Motor neuron (in vitro differentiated cells): ENCODE measurements at regions not wholly inside any gene's neighbourhood (a gene's known extent, or its start where the extent isn't known, plus 50 kb on each side); places are given as distances from the start of the nearest gene placed in this dataset.
"Not testable (repeated sequence)": the region's sequence is repeated elsewhere in the genome, so short reads cannot be mapped to it uniquely, and the experiment has no call there.

Source experiments
- ATAC-seq, 8 experiments: fragments of 200-7000 bp; cut with Tn5 transposase; replicated peaks in 6 of 8; 2 replicates each; pipeline ENCODE4 v1.8.0; 2021; ENCODE audit warnings: mild to moderate bottlenecking in 8 of 8, moderate library complexity in 8 of 8
- H3K27ac ChIP-seq, 2 donors: fragments of 250-450 bp; sonication (Bioruptor Pico); 2 replicates each; pipeline ENCODE4 v1.9.0; 2021; ENCODE audit warnings: antibody characterized with exemption in 2 of 2, mild to moderate bottlenecking in 2 of 2, moderate library complexity in 1 of 2
- H3K4me1 ChIP-seq, 2 donors: fragments of 250-450 bp; sonication (Bioruptor Pico); replicated peaks in 1 of 2; 2 replicates each; pipeline ENCODE4 v1.6.1; 2021; ENCODE audit warnings: antibody characterized with exemption in 2 of 2, mild to moderate bottlenecking in 2 of 2, moderate library complexity in 1 of 2
- H3K4me3 ChIP-seq, 5 donors: fragments of 250-450 bp; sonication (Bioruptor Pico); 2 replicates each; pipeline ENCODE4 v1.9.0; 2021; ENCODE audit warnings: antibody characterized with exemption in 5 of 5, mild to moderate bottlenecking in 5 of 5, moderate library complexity in 4 of 5
- WGBS, 10 experiments: fragments of 450-650 bp; shearing (Covaris generic); methylation state at CpG; one replicate each; pipeline ENCODE4 v1.0.0; 2022; 5-methylcytosine and 5-hydroxymethylcytosine counted together
- in situ Hi-C, 9 experiments: fragments of 400-800 bp; cut with MboI; loops; one replicate each; pipeline ENCODE4 v1.15.0; 2021; ENCODE audit warnings: low sequenced_read_pairs in 9 of 9, low pct_unique_long_range_greater_than_20kb in 2 of 9; ENCODE audit not compliant: unreplicated experiment in 9 of 9

- no peak overlapping the region for H3K27ac ChIP-seq
- ATAC-seq, result no peak
- H3K4me1 ChIP-seq, result peaks cover 38 to 61% of the 10 kb centered on the region in 2 donors
- in situ Hi-C loops, result no loop called here
- H3K4me3 ChIP-seq, result no peak overlapping the region
- 80 to 100% (median 93%) methylated on average over 1 to 6 of the region's 21 CpGs; no CpG with 5 or more reads in 4 of the 10 experiments for WGBS, 10 experiments
These were observed 129.6 kb upstream of the TNRC6C start for GRCh38 chr17:77828749-77829539.

DNA sequence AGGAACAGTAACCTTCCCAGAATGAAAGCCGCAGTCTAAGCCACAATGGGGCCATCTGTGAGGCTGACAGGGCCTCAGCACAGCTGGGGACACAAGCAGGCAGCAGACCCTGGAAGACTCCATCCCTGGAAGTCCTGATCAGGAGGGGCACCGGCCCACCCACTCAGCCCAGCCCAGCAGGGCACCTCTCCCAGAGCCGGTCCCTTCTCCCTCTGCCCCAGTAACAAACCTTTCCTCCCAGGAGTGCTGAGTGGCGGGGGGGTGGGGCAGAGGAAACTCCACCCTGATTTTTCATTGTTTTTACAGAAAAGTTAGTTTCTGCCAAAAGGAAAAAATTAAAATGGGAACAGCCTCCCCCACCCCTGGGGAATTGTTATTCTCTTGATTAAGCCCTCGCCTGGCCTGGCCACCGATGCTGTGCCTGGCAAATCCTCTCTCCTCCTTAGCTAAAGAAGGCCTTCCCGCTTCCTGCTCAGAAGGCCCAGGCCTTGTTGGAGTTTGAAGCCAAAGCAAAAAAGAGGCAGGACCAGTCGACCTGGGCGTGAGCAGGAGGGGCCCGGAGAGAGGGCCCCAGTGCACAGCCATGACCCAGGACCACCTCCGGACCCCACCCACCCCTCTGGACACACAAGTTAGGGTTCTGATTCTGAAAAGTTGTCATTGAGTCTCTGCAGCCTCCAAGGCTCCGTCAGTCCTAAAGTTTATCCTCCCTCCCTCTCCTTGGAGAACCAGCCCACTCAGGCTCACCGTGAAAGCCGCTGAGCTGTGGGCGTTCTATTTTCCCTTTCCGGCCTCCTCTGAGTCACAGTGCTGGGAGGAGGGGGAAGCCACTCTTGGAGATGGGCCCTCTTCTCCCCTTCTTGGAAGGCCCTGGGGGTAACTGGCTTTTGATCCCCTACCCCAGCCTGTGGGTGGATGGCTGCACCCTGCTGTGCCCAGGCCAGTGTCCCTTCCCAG lies 128.4 kb upstream of the TNRC6C start:
- peak; percentile 32 to 76 (median 41) for ATAC-seq
- in situ Hi-C loops, result no loop called here
- H3K4me3 ChIP-seq, result no peak overlapping the region
- 0 to 67% (median 20%) methylated on average over 1 to 6 of the region's 16 CpGs; no CpG with 5 or more reads in 3 of the 10 experiments for WGBS, 10 experiments
- H3K27ac ChIP-seq, result no peak overlapping the region
- peaks cover 50 to 69% of the 10 kb centered on the region in 2 donors for H3K4me1 ChIP-seq

GRCh38 chr17:77830816-77831473 lies 127.6 kb upstream of the TNRC6C start:
- H3K4me1 ChIP-seq, result peaks cover 53 to 65% of the 10 kb centered on the region in 2 donors
- in situ Hi-C loops, result no loop called here
- 33 to 83% (median 70%) methylated on average over 2 to 9 of the region's 17 CpGs; no CpG with 5 or more reads in 5 of the 10 experiments for WGBS, 10 experiments
- ATAC-seq, result no peak
- H3K4me3 ChIP-seq, result no peak overlapping the region
- peak overlapping the region in 1 of 2 donors; percentile 8 for H3K27ac ChIP-seq

DNA sequence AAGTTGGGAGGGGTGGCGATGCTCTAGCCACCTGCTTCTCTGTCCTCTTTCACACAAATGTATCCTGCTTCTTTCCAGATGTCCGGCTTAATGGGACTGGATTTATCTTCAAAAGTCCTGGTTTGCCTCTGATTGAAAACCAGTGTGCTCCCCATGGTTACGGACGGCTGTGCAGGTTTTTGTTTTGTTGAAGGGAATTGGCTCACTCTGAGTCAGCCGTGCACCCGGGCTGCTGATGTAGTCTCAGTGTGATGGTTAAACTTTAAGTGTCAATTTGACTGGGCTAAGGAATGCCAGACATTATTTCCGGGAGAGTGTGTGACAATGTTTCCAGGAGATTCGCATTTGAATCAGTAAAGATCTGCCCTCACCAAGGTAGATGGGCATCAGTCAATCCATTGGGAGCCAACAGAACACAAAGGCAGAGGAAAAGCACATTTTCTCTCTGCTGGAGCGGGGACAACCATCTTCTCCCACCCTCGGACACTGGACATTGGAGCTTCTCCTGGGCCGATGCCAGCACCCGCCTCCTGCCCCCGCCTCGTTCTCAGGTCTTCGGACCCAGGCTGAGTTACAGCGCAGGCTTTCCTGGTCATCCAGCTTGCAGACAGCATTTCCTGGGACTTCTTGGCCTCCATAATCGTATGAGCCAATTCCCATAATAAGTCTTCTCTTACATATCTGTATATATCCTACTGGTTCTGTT lies 126.9 kb upstream of the TNRC6C start:
- peak in 5 of 8 experiments; percentile 18 to 61 (median 40) for ATAC-seq
- H3K4me3 ChIP-seq, result no peak overlapping the region
- peak overlapping the region in 1 of 2 donors; percentile 8 for H3K27ac ChIP-seq
- WGBS, 10 experiments, result 23 to 80% (median 46%) methylated on average over 2 to 13 of the region's 17 CpGs; no CpG with 5 or more reads in 3 of the 10 experiments
- peaks cover 53 to 65% of the 10 kb centered on the region in 2 donors for H3K4me1 ChIP-seq
- in situ Hi-C loops, result no loop called here

- Histone ChIP-seq H3K4me1 (peaks cover 52 to 64% of the 10 kb centered on the region in 2 donors), H3K4me3 (no peak overlapping the region), H3K27ac (peak overlapping the region in 1 of 2 donors; percentile 8)
- WGBS, 10 experiments, result 40 to 90% (median 69%) methylated on average over 1 to 6 of the region's 8 CpGs; no CpG with 5 or more reads in 5 of the 10 experiments
- ATAC-seq, result peak in 3 of 8 experiments; percentile 3 to 33 (median 12)
- in situ Hi-C loops, result no loop called here
These were observed 126.3 kb upstream of the TNRC6C start for GRCh38 chr17:77832180-77832560.

- in situ Hi-C loops, result no loop called here
- peaks cover 40 to 52% of the 10 kb centered on the region in 2 donors for H3K4me1 ChIP-seq
- WGBS, 10 experiments, result 17 to 67% (median 60%) methylated on average over 1 of the region's 5 CpGs; no CpG with 5 or more reads in 5 of the 10 experiments
- no peak for ATAC-seq
- H3K4me3 ChIP-seq, result no peak overlapping the region
- H3K27ac ChIP-seq, result no peak overlapping the region
These were observed 124.7 kb upstream of the TNRC6C start for GRCh38 chr17:77833769-77834168.

DNA sequence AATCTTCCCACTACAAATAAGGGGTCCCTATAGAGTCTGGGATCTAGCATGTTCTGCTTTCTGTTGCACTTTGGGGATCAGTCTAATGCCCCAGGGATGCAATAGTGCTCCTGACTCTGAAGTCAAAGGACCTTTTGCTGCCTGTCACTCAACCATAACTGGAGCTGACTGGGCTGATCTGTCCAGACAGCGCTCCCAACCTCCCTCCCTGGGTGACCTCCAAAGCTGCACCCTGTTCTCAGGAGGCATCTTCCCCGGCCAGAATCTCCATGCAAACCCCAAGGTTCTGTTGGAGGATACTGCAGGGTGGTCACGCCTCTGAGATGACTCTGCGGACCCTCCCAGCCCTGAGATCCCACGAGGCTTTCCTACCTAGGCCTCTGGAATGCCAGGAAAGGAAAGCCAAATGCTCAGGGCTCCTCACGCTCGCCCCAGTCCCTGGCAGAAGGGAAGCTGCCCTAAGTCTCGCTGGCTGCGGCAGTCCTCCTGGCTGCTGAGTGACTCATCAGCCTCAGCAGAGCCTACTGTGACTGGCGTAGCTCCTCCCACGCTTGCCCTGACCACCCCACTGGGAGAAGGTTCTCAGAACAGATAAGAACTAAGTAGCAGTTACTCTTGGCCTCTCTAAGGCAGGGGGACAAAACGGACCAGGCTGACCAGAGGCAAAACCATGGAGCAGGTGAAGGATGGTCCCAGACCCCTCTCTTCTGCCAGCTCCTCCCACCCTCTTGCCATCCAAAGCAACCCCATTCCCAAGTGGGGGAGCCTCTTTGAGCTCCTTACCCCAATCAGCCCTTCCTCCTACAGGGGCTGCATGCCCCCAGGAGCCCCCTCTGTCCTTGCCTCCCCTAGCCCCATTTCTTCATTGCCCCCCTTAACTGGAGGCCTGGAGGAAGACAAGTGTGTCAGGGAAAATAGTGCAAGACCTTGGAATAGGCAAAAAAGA lies 124.1 kb upstream of the TNRC6C start:
- ATAC-seq, result peak; percentile 67 to 87 (median 84)

GRCh38 chr17:77836557-77837041 lies 121.9 kb upstream of the TNRC6C start:
- in situ Hi-C loops, result no loop called here
- peak in 1 of 8 experiments; percentile 15 for ATAC-seq
- WGBS, 10 experiments, result 74 to 100% (median 94%) methylated on average over 1 to 2 of the region's 3 CpGs; no CpG with 5 or more reads in 5 of the 10 experiments
- peaks cover 24 to 32% of the 10 kb centered on the region in 2 donors for H3K4me1 ChIP-seq
- H3K4me3 ChIP-seq, result no peak overlapping the region
- no peak overlapping the region for H3K27ac ChIP-seq

More for the DNA sequence above, 124.1 kb upstream of the TNRC6C start:
- Histone ChIP-seq H3K4me1 (peaks cover 39 to 51% of the 10 kb centered on the region in 2 donors), H3K27ac (peak overlapping the region in 1 of 2 donors; percentile 36), H3K4me3 (no peak overlapping the region)
- 0 to 80% (median 49%) methylated on average over 1 to 5 of the region's 12 CpGs; no CpG with 5 or more reads in 4 of the 10 experiments for WGBS, 10 experiments
- in situ Hi-C loops, result no loop called here

GRCh38 chr17:77837072-77837471 lies 121.4 kb upstream of the TNRC6C start:
- in situ Hi-C loops, H3K4me3 ChIP-seq, H3K27ac ChIP-seq, ATAC-seq: not testable (repeated sequence)
- H3K4me1 ChIP-seq, result peaks cover 20 to 28% of the 10 kb centered on the region in 2 donors
- WGBS, 10 experiments, result 83 to 100% (median 100%) methylated on average over 2 to 3 of the region's 5 CpGs; no CpG with 5 or more reads in 5 of the 10 experiments

- Histone ChIP-seq H3K4me3 (no peak overlapping the region), H3K27ac (no peak overlapping the region), H3K4me1 (peaks cover 14 to 20% of the 10 kb centered on the region in 2 donors)
- in situ Hi-C loops, result no loop called here
- ATAC-seq, result no peak
- WGBS, 10 experiments, result 83% methylated on average over 1 of the region's 9 CpGs; no CpG with 5 or more reads in 9 of the 10 experiments
These were observed 120.6 kb upstream of the TNRC6C start for GRCh38 chr17:77837917-77838316.
